GM12892 (cell line): ENCODE measurements at regions not wholly inside any gene's neighbourhood (a gene's known extent, or its start where the extent isn't known, plus 50 kb on each side); places are given as distances from the start of the nearest gene placed in this dataset.

Experiments
- DNase-seq: peaks from one replicate; pipeline ENCODE4 v3.0.0; 2011; ENCODE audit not compliant: insufficient read length
- FAIRE-seq: peaks from 2 replicates; lab custom pipeline; 2011; peaks lifted over from hg19 to GRCh38; lab: Jason Lieb, UNC
- POLR2A ChIP-seq: IDR thresholded peaks from 2 replicates; pipeline ENCODE4 v1.6.1; 2011; ENCODE audit warnings: low read depth, low read length, control low read depth
- POLR2AphosphoS5 ChIP-seq: IDR thresholded peaks from 2 replicates; pipeline ENCODE4 v1.6.1; 2011; ENCODE audit warnings: low read depth, low read length, control low read depth
- TAF1 ChIP-seq: IDR thresholded peaks from 2 replicates; pipeline ENCODE4 v1.6.1; 2011; ENCODE audit warnings: low read depth, mild to moderate bottlenecking, control low read depth, low read length, borderline replicate concordance

- TF ChIP-seq POLR2AphosphoS5 (no peak), TAF1 (no peak), POLR2A (no peak)
- DNase-seq = no peak
- FAIRE-seq = no peak
These were observed 53.5 kb upstream of the CHODL start for GRCh38 chr21:18191139-18191538.

- no peak for FAIRE-seq
- no peak for TF ChIP-seq POLR2A
- TF ChIP-seq POLR2AphosphoS5 = no peak
- TF ChIP-seq TAF1 = no peak
- no peak for DNase-seq
These were observed 66.1 kb upstream of the CHODL start for GRCh38 chr21:18178509-18178908.

- DNase-seq (no peak), FAIRE-seq (no peak)
- TF ChIP-seq POLR2A (no peak), POLR2AphosphoS5 (no peak), TAF1 (no peak)
These were observed 70.3 kb upstream of the CHODL start for GRCh38 chr21:18174370-18174769.

- no peak for TF ChIP-seq POLR2A
- no peak for TF ChIP-seq TAF1
- TF ChIP-seq POLR2AphosphoS5 = no peak
- DNase-seq (no peak), FAIRE-seq (no peak)
These were observed 73.8 kb upstream of the CHODL start for GRCh38 chr21:18170829-18171228.

- DNase-seq = no peak
- TF ChIP-seq POLR2AphosphoS5 (no peak), TAF1 (no peak), POLR2A (no peak)
- no peak for FAIRE-seq
These were observed 74.4 kb upstream of the CHODL start for GRCh38 chr21:18170221-18170620.

- TF ChIP-seq POLR2AphosphoS5 = no peak
- TF ChIP-seq TAF1 = no peak
- TF ChIP-seq POLR2A = no peak
- FAIRE-seq (no peak), DNase-seq (no peak)
These were observed 76.5 kb upstream of the CHODL start for GRCh38 chr21:18168108-18168507.

- DNase-seq = no peak
- FAIRE-seq = no peak
- TF ChIP-seq TAF1 = no peak
- no peak for TF ChIP-seq POLR2A
- no peak for TF ChIP-seq POLR2AphosphoS5
These were observed 79.7 kb upstream of the CHODL start for GRCh38 chr21:18164933-18165332.

GRCh38 chr21:18164483-18164882 lies 80.2 kb upstream of the CHODL start:
- no peak for FAIRE-seq
- no peak for DNase-seq
- TF ChIP-seq TAF1 (no peak), POLR2AphosphoS5 (no peak), POLR2A (no peak)

GRCh38 chr21:18163956-18164355 lies 80.7 kb upstream of the CHODL start:
- DNase-seq (no peak), FAIRE-seq (no peak)
- no peak for TF ChIP-seq TAF1
- TF ChIP-seq POLR2A = no peak
- TF ChIP-seq POLR2AphosphoS5 = no peak

- no peak for FAIRE-seq
- no peak for TF ChIP-seq POLR2A
- TF ChIP-seq TAF1 = no peak
- no peak for TF ChIP-seq POLR2AphosphoS5
- no peak for DNase-seq
These were observed 82.8 kb upstream of the CHODL start for GRCh38 chr21:18161841-18162240.

- FAIRE-seq (no peak), DNase-seq (no peak)
- TF ChIP-seq POLR2AphosphoS5 (no peak), POLR2A (no peak), TAF1 (no peak)
These were observed 87.2 kb upstream of the CHODL start for GRCh38 chr21:18157406-18157805.

- DNase-seq (no peak), FAIRE-seq (no peak)
These were observed 89.0 kb upstream of the CHODL start for GRCh38 chr21:18155508-18156193.

GRCh38 chr21:18153063-18153462 lies 91.6 kb upstream of the CHODL start:
- FAIRE-seq (no peak), DNase-seq (no peak)
- TF ChIP-seq POLR2AphosphoS5 (no peak), TAF1 (no peak), POLR2A (no peak)

More at GRCh38 chr21:18155508-18156193, 89.0 kb upstream of the CHODL start:
- TF ChIP-seq POLR2AphosphoS5 (no peak), POLR2A (no peak), TAF1 (no peak)
